ENCODE measurements at regions not wholly inside any gene's neighbourhood (a gene's known extent, or its start where the extent isn't known, plus 50 kb on each side); places are given as distances from the start of the nearest gene placed in this dataset.

GRCh38 chr17:5700745-5701144, 116.4 kb upstream of the NLRP1 start:
- no peak for TF ChIP-seq CTCF (IDR thresholded peaks at IDR 0.05)
- no peak for TF ChIP-seq POLR2AphosphoS5 (IDR thresholded peaks at IDR 0.05; ENCODE audit: insufficient read depth in 1 of 2, low read depth in 1 of 2)
- TF ChIP-seq POLR2A (IDR thresholded peaks at IDR 0.05) = no peak
